Esophagus squamous epithelium (tissue), 4 donors: ENCODE measurements at regions not wholly inside any gene's neighbourhood (a gene's known extent, or its start where the extent isn't known, plus 50 kb on each side); places are given as distances from the start of the nearest gene placed in this dataset.

Experiments used
- CTCF ChIP-seq, 6 experiments: fragments of 450-650 bp in 4 of 6; fragments of 200-600 bp in 2 of 6; sonication (generic) in 2 of 6; IDR thresholded peaks; one replicate each; pipeline ENCODE4 v1.5.1; 2016 to 2019; ENCODE audit warnings: antibody characterized with exemption in 6 of 6, mild to moderate bottlenecking in 4 of 6, moderate library complexity in 4 of 6
- POLR2A ChIP-seq, 4 donors: fragments of 450-650 bp; IDR thresholded peaks; one replicate each; pipeline ENCODE4 v1.6.1; 2017; ENCODE audit warnings: antibody characterized with exemption in 4 of 4, mild to moderate bottlenecking in 4 of 4, moderate library complexity in 3 of 4

GRCh38 chr5:18354828-18355227 lies 720.6 kb downstream of the TAF11L14 start:
- TF ChIP-seq CTCF (IDR thresholded peaks at IDR 0.05) (no peak), POLR2A (IDR thresholded peaks at IDR 0.05) (no peak)
